ENCODE measurements at regions not wholly inside any gene's neighbourhood (a gene's known extent, or its start where the extent isn't known, plus 50 kb on each side); places are given as distances from the start of the nearest gene placed in this dataset.

DNA sequence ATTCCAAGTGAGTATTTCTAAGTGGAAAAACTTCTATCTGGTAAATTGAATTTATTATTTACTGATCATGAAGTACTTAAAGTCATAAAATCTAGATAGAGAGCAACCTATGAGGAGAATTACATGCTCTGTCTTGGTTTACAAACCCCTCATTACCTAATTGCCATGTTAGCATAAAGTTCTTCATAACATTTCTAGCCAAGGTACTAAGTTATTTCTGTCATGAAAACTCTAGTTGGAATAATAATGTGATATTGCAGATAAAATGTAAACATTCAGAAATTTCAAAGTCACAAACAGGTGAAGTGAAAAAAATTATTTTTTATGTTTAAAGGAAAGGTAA, 228.6 kb downstream of the TTLL7 start:
- Histone ChIP-seq H3K9me3 (no peaks in the 10 kb centered on the region), H3K4me3 (no peak overlapping the region), H3K27me3 (no peaks in the 10 kb centered on the region), H3K36me3 (no peaks in the 10 kb centered on the region), H3K27ac (no peak overlapping the region), H3K4me1 (peaks cover 0 to 4% (median 0%) of the 10 kb centered on the region in 4 donors)
- intact Hi-C loops (cut with DNase I; ENCODE audit: low total_unique reads): no loop called here
- DNase-seq: no peak
- TF ChIP-seq POLR2AphosphoS5 (IDR thresholded peaks at IDR 0.05) (no peak), EP300 (IDR thresholded peaks at IDR 0.05) (no peak), POLR2A (IDR thresholded peaks at IDR 0.05) (no peak)
- TF ChIP-seq, protein P1, sequence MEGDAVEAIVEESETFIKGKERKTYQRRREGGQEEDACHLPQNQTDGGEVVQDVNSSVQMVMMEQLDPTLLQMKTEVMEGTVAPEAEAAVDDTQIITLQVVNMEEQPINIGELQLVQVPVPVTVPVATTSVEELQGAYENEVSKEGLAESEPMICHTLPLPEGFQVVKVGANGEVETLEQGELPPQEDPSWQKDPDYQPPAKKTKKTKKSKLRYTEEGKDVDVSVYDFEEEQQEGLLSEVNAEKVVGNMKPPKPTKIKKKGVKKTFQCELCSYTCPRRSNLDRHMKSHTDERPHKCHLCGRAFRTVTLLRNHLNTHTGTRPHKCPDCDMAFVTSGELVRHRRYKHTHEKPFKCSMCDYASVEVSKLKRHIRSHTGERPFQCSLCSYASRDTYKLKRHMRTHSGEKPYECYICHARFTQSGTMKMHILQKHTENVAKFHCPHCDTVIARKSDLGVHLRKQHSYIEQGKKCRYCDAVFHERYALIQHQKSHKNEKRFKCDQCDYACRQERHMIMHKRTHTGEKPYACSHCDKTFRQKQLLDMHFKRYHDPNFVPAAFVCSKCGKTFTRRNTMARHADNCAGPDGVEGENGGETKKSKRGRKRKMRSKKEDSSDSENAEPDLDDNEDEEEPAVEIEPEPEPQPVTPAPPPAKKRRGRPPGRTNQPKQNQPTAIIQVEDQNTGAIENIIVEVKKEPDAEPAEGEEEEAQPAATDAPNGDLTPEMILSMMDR (IDR thresholded peaks at IDR 0.05): no peak

DNA sequence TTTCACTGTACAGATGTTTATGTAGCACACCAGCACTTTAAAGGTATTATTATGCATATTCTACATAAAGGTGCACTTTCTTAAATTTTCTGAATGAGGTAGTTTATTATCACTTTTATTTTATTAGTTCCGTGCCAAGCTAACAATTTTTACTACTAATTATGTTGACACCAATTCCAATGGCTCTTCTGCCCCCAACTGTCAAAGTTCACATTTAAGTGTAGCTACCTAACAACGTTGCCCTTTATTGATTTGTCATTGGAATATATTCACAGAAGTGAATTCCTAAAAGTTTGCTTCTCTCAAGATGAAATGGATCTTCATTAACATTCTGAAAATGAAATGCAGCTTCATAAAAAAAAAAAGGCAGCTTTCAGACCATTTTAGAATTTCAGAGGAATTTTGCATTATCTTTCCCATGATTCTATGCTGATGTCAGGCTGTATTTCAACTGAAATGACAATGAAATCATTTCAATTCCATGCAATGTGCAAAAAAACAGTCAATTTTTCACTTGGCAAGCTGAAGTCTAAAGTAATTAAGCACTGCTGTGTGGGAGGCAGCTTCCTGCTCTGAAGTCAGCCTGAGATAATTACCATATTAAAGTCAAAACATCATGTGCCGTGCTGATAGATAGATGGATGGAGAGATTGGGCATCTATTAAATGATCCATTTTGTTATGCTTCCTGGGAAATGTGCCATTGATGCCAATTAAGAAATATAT, 229.2 kb downstream of the TTLL7 start:
- Histone ChIP-seq H3K9me3 (no peaks in the 10 kb centered on the region), H3K27ac (no peak overlapping the region), H3K4me1 (peaks cover 0 to 8% (median 0%) of the 10 kb centered on the region in 4 donors), H3K36me3 (no peaks in the 10 kb centered on the region), H3K4me3 (no peak overlapping the region), H3K27me3 (no peaks in the 10 kb centered on the region)
- intact Hi-C loops (cut with DNase I; ENCODE audit: low total_unique reads): no loop called here
- WGBS, 5 donors: 52 to 61% (median 58%) methylated on average over 3 of the region's 3 CpGs
- peak in 1 of 2 donors; percentile 17 for DNase-seq
- no peak for TF ChIP-seq POLR2A (IDR thresholded peaks at IDR 0.05)
- TF ChIP-seq, protein P1 (IDR thresholded peaks at IDR 0.05): no peak
- no peak for TF ChIP-seq POLR2AphosphoS5 (IDR thresholded peaks at IDR 0.05)
- TF ChIP-seq EP300 (IDR thresholded peaks at IDR 0.05): no peak

DNA sequence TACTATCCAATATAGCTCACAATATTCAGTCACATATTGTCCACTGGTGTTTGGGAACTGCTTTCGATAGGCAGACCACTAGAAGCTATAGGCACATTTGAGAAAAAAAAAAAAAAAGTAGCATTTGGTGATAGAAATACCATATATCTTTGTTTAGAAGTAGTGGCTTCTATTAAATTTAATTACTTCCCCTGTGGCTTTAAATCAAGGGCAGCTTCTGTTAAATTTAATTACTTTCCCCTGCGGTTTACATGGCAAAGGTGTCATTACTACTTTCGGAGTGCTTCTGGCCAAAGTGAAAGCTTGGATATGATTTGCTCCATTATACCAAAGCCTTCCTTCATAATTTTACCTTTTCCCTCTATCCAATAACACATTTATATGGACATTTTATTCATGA, 229.9 kb downstream of the TTLL7 start:
- Histone ChIP-seq H3K9me3 (no peaks in the 10 kb centered on the region), H3K27ac (no peak overlapping the region), H3K27me3 (no peaks in the 10 kb centered on the region), H3K36me3 (no peaks in the 10 kb centered on the region), H3K4me3 (no peak overlapping the region), H3K4me1 (peaks cover 0 to 15% (median 0%) of the 10 kb centered on the region in 4 donors)
- WGBS, 5 donors: 78 to 87% (median 81%) methylated on average over 3 of the region's 3 CpGs
- no peak for TF ChIP-seq POLR2A (IDR thresholded peaks at IDR 0.05)
- TF ChIP-seq POLR2AphosphoS5 (IDR thresholded peaks at IDR 0.05): no peak
- TF ChIP-seq, protein P1 (IDR thresholded peaks at IDR 0.05): no peak
- TF ChIP-seq EP300 (IDR thresholded peaks at IDR 0.05): no peak
- no peak for DNase-seq
- intact Hi-C loops (cut with DNase I; ENCODE audit: low total_unique reads): no loop called here

DNA sequence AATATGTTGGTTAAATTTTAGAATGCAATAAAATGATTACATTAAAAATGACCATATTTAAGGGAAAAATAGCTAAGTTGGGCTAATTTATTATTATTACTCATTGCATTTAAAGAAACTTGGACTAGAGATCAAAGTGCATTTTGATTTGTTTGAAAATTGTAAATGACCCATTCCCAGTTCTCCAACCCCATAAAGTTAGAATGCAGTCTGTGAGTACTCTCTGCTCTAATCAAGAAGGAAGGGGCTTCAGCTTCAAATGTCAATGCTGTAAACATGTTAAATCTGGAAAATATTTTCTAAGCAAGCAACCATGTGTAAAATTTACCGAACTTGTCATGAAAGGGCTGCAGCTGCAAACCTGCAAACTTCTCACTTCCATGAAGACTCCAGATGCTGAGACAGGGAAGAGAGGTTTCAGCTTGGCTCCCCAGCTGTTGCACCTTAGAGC, 232.7 kb downstream of the TTLL7 start:
- Histone ChIP-seq H3K27ac (no peak overlapping the region), H3K36me3 (no peaks in the 10 kb centered on the region), H3K9me3 (no peaks in the 10 kb centered on the region), H3K4me1 (peaks cover 0 to 23% (median 0%) of the 10 kb centered on the region in 4 donors), H3K4me3 (no peak overlapping the region), H3K27me3 (no peaks in the 10 kb centered on the region)
- 41 to 67% (median 64%) methylated on average over 1 of the region's 1 CpG for WGBS, 5 donors
- no peak for TF ChIP-seq POLR2AphosphoS5 (IDR thresholded peaks at IDR 0.05)
- TF ChIP-seq, protein P1 (IDR thresholded peaks at IDR 0.05): no peak
- TF ChIP-seq EP300 (IDR thresholded peaks at IDR 0.05): no peak
- TF ChIP-seq POLR2A (IDR thresholded peaks at IDR 0.05): no peak
- peak in 1 of 2 donors; percentile 37 for DNase-seq
- intact Hi-C loops (cut with DNase I; ENCODE audit: low total_unique reads): no loop called here

Measured in stomach (tissue), 8 donors.